GM21529 (cell line): ENCODE measurements at regions not wholly inside any gene's neighbourhood (a gene's known extent, or its start where the extent isn't known, plus 50 kb on each side); places are given as distances from the start of the nearest gene placed in this dataset.
"Not testable (repeated sequence)": the region's sequence is repeated elsewhere in the genome, so short reads cannot be mapped to it uniquely, and the experiment has no call there.

ENCODE experiments used
- ATAC-seq: cut with Tn5 transposase; IDR thresholded peaks from one replicate; pipeline ENCODE4 v1.9.1; 2021; ENCODE audit not compliant: unreplicated experiment

GRCh38 chr5:89067362-89067761 is 184.4 kb upstream of the MEF2C start:
- ATAC-seq = no peak

- peak; percentile 94 for ATAC-seq
Measured at GRCh38 chr5:89065919-89066318, 182.9 kb upstream of the MEF2C start.

- no peak for ATAC-seq
Measured at GRCh38 chr5:89064736-89065135, 181.8 kb upstream of the MEF2C start.

DNA sequence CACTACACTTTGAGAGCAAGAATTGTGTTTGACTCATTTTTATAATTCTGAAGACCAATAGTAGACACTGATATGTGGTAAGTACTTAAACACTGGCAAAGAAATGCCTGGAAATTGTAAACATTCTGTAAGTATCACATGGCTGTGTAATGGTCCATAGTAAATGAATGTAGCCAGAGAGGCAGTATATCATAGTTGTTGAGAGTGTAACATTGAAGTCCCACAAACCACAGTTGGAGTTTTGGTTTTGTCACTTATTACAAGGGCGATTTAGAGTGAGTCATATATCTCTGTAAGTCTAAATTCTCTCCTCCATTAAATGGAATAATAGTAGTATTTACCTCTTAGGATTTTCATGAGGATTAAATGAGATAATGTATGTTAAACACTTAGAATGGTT is 181.1 kb upstream of the MEF2C start:
- no peak for ATAC-seq

- ATAC-seq = no peak
Measured at GRCh38 chr5:89060768-89061167, 177.8 kb upstream of the MEF2C start.

GRCh38 chr5:89059274-89059673 is 176.3 kb upstream of the MEF2C start:
- no peak for ATAC-seq

GRCh38 chr5:89055695-89056085 is 172.7 kb upstream of the MEF2C start:
- ATAC-seq = no peak

DNA sequence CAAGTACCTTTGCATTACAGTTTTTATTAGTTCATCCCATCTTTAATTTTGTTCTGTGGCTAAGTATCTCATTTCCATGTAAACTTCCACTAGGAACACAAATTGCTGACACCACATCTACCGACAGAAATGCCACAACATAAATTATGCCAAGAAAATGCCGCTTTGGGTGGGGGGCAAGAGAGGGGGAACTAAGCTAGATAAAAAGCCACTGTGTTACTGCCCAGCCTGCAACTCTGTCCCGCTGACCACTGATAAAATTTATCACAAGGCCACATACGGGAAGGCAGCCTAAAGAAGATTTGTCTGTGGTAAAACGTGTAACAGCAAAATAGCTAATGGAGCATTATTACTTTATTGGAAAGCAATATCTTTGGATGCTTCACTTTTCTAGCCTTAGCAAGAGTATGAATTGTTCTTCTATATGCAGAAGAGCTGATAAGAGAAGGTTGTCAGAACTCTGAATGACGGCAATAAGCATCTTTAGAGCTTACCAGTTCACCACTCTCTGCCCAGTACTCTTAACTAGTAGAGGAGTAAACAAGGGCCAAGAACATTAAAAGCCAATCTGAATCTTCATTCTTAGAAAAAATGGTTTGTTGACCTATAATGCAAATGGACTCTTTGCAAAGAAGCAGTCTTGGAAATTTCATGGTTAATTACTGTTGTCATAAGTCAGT is 172.2 kb upstream of the MEF2C start:
- no peak for ATAC-seq

GRCh38 chr5:89053547-89053946 is 170.6 kb upstream of the MEF2C start:
- ATAC-seq = no peak

- ATAC-seq = not testable (repeated sequence)
Measured at GRCh38 chr5:89050062-89050461, 167.1 kb upstream of the MEF2C start.

DNA sequence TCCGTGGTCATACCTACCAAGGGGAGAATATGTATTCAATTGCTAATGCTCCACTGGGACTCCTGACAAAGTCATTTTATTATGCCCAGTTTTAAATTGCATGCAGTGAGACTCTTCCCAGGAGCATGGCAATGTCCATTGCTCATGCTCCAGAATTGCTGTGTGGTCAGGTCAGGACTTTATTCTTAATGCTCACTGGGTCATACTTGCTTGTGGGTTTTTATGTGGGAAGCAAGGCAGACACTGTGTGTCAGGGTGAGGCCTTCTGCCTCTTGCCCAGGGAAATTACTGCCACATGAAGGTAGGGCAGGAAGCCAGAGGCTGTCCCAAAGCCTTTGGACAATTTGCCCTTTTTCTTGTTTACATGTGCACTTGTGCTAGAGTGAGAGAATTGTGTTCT is 164.6 kb upstream of the MEF2C start:
- ATAC-seq = no peak

DNA sequence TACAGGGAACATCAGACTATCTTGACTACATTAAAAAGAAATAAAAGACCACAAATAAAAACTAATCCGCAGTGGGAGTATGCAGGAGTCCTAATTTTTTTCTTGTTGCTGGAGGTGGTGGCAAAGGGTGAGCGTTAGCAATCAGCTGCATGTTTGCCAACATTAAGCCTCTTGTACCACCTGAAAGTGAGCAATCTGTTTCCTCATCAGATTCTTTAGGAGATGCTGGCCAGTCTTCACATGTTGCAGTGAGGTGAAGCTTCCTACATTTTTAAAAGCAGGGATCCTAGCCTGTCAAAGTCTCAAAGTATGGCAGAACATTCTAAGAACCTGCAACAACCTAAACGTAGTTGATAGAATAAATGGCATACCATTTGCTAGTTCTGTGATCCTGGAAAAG is 162.2 kb upstream of the MEF2C start:
- ATAC-seq = no peak

GRCh38 chr5:89044674-89045200 is 161.8 kb upstream of the MEF2C start:
- no peak for ATAC-seq

GRCh38 chr5:89043676-89044075 is 160.7 kb upstream of the MEF2C start:
- ATAC-seq = no peak

- ATAC-seq = no peak
Measured at GRCh38 chr5:89042746-89043145, 159.8 kb upstream of the MEF2C start.

DNA sequence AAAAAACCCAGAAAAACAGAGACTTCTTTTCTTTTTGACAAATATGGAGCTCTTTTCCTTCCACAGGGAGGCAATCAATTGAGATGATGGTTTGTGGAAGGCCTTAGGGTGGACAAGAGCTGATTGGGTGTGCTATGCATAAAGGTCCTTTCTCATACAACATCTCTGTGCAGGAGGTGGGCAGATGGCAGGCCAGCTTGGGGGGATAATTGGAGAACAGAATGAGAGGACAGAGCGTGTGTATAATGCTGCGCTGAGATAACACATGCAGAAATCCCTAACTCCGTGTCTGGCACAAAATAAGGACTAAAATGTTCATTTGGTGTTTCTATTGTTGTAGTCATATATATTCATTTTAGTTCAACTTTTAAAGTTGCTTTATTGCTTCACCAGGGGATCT is 159.0 kb upstream of the MEF2C start:
- ATAC-seq = no peak

DNA sequence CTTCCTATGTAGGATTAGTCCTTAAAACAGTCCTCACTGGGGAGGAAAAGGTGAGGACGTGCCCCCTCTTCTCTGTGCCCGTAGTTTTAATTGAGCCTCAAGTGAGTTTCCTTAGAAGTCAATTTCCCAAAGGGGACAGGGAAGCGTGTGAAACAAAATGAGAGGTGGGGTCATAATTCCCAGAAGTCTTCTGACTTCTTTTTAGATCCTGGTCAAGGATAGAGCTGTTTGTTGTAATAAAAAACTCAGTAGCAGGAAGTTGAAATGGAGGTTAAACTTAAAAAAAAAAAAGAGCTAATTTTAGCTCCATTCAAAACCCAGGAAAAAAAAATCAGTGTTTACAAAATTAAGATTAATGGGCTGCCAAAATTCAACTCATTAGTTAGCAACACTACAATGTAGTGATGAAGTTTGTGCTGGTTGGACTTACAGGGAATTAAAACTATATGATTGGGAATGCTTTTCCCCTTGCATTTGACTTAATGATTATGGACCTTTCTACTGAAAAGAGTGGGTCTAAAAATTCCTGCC is 158.3 kb upstream of the MEF2C start:
- no peak for ATAC-seq

DNA sequence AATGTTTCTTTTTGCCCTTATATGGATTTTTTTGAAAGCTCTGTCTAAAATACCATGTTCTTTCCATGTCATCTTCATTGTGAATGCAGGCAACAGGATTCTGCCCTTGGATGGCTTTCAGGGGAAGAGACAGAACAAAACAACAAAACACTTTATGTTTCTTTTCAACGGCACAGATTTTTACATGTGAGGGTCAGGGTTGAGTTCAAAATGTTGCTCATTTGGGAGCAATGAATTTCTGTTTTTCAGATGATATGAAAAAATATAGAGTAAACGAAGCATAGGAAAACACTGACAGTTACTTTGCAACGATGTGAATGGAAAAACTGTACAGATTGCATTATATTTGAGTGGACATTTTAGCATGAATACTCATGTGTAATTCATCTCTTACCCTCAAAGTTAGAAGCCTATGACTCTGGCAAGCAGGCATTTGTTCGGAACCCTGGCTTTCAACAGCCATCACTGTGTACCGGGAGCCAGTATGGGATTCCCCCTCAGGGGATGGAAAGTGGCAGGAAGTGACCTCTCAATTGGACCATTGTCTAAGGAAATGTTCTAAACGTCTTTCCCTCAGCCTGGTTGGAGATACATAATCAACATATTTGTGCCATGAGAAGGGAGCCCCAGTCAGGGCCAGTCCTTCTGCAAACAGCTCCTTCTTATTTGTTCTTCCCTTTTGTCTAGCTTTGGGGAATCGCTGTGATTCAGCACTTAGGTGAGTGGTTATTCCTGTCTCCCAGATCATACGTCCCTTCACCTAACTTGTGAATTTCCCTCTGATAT is 153.9 kb upstream of the MEF2C start:
- ATAC-seq = no peak

- ATAC-seq = no peak
Measured at GRCh38 chr5:89036166-89036565, 153.2 kb upstream of the MEF2C start.

- peak; percentile 55 for ATAC-seq
Measured at GRCh38 chr5:89034588-89034987, 151.6 kb upstream of the MEF2C start.

GRCh38 chr5:89030798-89031197 is 147.8 kb upstream of the MEF2C start:
- no peak for ATAC-seq

GRCh38 chr5:89028595-89029285 is 145.8 kb upstream of the MEF2C start:
- ATAC-seq = no peak
